Esophagus mucosa (tissue), 1 donor: ENCODE measurements at regions not wholly inside any gene's neighbourhood (a gene's known extent, or its start where the extent isn't known, plus 50 kb on each side); places are given as distances from the start of the nearest gene placed in this dataset.
"Not testable (repeated sequence)": the region's sequence is repeated elsewhere in the genome, so short reads cannot be mapped to it uniquely, and the experiment has no call there.

Source experiments
- ATAC-seq: fragments of 200-7000 bp; cut with Tn5 transposase; one replicate; pipeline ENCODE4 v1.9.1; 2020
- donor health status: DM: yes; HTN: yes; CAD: no.

- no peak for ATAC-seq
These were observed 822.6 kb downstream of the GLUD2 start for GRCh38 chrX:121869876-121870477.

GRCh38 chrX:121871122-121871521, 823.7 kb downstream of the GLUD2 start:
- no peak for ATAC-seq

GRCh38 chrX:121876305-121876704, 828.9 kb downstream of the GLUD2 start:
- ATAC-seq: no peak

GRCh38 chrX:121877337-121877736, 829.9 kb downstream of the GLUD2 start:
- not testable (repeated sequence) for ATAC-seq

GRCh38 chrX:121886557-121886956, 839.1 kb downstream of the GLUD2 start:
- ATAC-seq: no peak

- ATAC-seq: no peak
These were observed 847.3 kb downstream of the GLUD2 start for GRCh38 chrX:121894756-121895155.

DNA sequence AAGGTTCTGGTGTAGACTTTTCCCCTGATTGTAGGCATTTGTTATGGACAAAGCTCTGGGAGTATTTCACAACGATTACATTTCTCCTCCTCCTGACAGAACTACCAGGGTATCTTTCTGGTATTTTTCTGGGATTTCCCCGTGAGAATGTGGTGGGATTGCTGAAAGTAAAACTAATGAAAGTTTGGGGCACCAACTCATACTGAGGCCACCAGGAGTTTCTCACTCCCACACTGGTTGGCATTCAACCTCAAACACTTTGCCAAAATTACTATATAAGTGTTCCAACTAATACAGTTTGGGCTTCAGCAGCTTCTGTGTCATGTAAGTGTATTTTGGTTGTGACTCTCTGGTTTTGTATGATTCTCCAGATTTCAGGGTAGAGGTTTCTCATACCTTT, 855.1 kb downstream of the GLUD2 start:
- ATAC-seq: no peak

- no peak for ATAC-seq
These were observed 856.6 kb downstream of the GLUD2 start for GRCh38 chrX:121903961-121904360.

DNA sequence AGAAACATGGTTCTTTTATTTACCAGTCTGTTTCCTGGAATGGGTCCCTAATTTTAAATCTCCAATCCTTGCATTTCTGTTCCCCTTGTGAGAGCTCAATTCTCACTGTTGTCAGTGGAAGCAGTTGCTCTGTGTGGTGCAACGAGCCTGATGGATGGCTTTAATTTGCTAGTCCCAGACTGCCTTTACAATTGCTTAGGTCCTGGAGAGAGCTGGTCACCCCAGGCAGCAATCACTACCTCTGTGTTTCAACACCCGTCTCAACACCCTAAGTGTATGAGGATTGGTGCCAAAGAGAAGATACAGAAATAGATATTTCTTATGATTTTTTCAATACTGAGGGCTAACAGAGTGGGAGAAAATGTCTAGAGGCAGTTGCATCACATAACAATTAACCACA, 873.8 kb downstream of the GLUD2 start:
- ATAC-seq: no peak

DNA sequence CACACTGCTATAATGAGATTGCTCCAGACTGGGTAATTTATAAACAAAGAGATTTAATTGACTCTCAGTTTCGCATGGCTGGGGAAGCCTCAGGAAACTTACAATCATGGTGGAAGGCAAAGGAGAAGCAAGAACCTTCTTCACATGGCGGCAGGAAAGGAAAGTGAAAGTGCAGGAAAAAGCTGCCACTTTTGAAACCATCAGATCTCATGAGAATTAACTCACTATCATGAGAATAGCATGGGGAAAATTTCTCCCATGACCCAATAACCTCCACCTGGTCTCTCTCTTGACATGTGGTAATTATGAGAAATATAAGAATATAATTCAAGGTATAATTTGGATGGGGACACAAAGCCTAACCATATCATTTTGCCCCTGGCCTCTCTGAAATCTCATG, 884.2 kb downstream of the GLUD2 start:
- ATAC-seq: no peak

DNA sequence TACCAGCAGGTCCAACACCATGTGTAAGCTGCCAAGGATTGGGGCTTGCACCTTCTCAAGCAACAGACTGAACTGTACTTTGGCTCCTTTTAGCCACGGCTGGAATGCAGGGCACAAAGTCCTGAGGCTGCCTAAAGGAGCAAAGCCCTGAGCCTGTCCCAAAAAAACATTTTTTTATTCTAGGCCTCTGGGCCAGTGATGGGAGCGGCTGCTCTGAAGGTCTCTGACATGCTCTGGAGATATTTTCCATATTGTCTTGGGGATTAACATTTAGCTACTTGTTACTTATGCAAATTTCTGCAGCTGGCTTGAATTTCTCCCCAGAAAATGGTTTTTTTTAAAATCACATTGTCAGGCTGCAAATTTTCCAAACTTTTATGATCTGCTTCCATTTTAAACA, 885.3 kb downstream of the GLUD2 start:
- no peak for ATAC-seq

GRCh38 chrX:121949041-121949760, 901.8 kb downstream of the GLUD2 start:
- ATAC-seq: no peak

DNA sequence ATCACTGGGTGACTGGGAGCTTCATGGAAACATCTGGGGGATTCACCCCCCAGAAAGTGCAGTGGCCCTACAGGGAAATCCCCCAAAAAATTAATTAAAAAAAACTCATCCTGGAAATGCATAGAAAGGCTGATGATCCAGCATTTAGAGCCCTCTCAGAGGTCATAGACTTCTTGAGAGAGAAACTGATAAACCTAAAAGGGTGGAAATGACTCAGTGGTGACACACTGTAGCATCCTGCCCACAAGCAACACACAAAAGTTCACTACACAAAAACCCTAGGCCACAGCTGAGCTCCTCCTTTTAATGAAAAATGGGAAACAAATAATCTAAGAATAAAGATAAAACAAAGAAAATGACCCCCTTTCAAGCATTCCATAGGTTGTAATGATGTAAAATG, 911.5 kb downstream of the GLUD2 start:
- no peak for ATAC-seq

DNA sequence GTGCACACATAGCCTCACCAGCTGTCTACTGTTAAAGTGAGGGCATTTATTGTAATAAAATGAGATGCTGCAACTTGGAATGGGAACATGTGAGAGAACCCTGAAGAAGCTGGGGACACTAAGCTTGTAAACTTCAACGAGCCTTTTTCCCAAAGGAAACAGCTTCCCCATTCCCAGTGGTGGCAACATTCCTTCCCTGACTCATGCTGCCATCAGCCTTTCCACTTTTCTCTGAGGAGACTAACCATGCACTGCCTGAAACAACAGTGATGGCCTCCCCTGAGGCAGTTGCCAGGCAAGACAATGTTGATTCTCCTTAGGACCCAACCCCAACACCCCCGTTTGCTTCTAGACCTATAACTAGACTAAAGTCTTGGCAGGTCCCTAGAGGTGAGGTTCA, 928.3 kb downstream of the GLUD2 start:
- no peak for ATAC-seq

DNA sequence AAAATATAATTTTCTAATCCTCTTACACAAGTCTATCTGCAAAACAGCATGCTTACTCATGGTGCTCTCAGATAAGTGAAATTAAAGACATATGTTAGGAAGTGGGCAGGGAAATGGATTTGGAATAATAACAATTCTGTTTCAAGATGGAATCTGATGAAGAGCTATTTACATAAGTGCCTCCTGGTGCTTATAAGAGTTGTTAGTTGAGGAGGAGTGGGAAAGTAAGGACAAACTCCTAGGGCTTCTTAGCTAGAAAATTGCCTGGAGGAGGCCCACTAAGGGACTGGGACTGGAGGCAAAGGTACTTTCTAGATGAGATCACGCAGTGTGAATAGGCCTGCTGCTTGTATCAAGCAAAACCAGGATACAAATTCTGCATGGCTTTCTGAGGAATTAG, 939.8 kb downstream of the GLUD2 start:
- ATAC-seq: no peak

DNA sequence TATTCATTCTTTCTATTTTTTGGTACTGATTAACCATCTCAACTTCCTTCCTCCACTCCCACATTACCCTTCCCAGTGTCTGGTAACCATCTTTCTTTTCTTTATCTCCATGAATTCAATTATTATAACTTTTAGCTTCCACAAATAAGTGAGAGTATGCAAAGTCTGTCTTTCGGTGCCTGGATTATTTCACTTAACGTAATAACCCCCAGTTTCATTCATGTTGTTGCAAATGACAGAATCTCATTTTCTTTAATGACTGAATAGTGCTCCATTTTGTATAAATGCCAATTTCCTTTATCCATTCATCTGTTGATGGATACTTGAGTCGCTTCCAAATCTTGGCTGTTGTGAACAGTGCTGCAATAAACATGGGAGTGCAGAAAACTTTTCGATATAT, 940.4 kb downstream of the GLUD2 start:
- ATAC-seq: no peak

DNA sequence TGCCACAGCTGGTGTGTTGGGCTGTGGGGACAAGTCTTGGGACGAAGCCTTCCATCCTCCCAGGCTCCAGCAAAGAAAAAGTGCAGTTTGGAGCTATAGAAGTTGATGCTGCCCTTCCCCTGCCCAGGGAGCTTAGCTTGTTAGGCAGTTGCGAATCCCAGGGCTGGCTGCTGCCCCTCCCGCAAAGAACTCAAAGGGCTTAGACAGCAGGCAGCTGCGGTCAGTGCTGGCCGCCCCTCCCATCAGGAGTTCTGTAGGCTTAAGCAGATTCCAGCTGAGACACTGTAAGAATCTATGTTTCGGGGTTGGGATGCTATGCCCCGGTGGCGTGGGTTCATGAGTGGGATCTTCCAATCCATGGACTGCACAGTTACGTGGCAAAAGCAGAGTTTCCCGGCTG, 956.7 kb downstream of the GLUD2 start:
- no peak for ATAC-seq

GRCh38 chrX:122026665-122027064, 979.3 kb downstream of the GLUD2 start:
- ATAC-seq: no peak

GRCh38 chrX:122046226-122046625, 998.8 kb downstream of the GLUD2 start:
- no peak for ATAC-seq

DNA sequence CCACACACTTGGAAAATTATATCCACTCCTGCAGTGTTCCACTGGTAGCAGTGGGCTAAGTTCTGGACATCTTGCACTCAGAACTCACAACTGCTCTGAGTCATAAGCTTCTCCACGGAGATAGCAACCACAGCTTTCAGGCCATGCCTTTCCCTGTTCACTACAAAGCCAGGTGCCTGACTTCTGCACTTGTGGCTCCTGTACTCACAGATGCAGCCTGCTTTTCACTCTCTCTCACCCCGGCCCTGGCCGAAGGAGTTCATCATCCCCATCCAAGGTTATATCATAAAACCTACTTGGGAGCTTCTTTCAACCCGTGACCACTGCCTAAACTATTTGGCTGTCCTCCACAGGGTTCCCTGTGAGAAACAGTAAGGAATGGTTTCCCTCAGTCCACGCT, 999.4 kb downstream of the GLUD2 start:
- ATAC-seq: no peak

DNA sequence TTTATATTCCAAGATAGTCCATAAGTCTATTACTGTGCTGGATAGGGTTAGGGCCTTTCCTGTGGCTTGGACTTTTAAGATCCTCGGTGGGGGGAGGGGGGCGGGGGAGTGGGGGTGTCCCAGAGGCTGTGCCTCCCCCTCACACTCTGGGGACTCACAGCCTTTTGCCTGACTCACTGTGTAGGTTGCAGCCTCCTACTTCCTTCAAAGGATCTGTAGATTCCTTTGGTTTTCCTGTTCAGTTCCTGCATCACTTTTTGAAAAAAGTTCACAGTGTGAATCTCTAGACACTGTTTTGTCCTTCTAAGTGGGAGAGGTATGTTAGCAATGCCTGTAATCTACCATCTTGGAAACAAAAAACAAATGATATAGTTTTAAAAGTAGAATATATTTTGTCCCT, 999.9 kb downstream of the GLUD2 start:
- no peak for ATAC-seq

GRCh38 chrX:122055460-122055859, 1008.0 kb downstream of the GLUD2 start:
- ATAC-seq: no peak

- no peak for ATAC-seq
These were observed 1008.7 kb downstream of the GLUD2 start for GRCh38 chrX:122055979-122056715.

DNA sequence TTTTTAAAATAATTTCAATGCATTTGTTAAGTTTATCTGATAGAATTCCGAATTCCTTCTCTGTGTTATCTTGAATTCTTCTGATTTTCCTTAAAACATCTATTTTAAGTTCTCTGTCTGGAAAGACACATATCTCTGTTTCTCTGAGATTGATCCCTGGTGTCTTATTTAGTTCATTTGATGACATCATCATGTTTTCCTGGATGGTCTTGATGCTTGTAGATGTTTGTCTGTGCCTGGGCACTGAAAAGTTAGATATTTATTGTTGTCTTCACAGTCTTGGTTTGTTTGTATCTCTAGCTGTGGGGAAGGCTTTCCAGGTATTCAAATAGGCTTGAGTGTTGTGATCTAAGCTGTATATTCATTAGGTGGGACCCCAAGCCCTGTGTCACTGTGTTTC, 1028.8 kb downstream of the GLUD2 start:
- no peak for ATAC-seq
